ENCODE measurements at regions not wholly inside any gene's neighbourhood (a gene's known extent, or its start where the extent isn't known, plus 50 kb on each side); places are given as distances from the start of the nearest gene placed in this dataset.
"Not testable (repeated sequence)": the region's sequence is repeated elsewhere in the genome, so short reads cannot be mapped to it uniquely, and the experiment has no call there.

DNA sequence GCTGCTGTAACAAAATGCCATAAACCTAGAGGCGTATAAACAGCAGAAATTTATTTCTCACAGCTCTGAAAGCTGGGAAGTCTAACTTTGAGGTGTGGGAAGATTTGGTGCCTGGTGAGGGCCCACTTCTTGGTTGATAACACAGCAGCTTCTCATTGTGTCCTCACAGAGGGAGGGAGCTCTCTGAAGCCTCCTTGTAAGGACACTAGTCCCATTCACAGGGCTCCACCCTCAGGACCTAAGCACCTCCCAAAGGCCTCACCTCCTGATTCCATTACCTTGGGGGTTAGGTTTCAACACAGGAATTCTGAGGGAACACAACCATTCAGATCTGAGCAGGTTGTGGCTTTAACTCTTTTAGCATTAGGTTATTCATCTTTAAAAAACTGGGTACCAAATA, 380.3 kb upstream of the ATP10A start:
- H3K4me1 ChIP-seq (ENCODE audit: control insufficient read depth in 2 of 2, insufficient read depth in 2 of 2, low read length in 1 of 2) = no peaks in the 10 kb centered on the region
- peaks cover 0 to 3% of the 10 kb centered on the region in 2 donors for H3K9me3 ChIP-seq (ENCODE audit: control insufficient read depth in 2 of 2, insufficient read depth in 1 of 2, low read depth in 1 of 2, low read length in 1 of 2)
- no peaks in the 10 kb centered on the region for H3K36me3 ChIP-seq (ENCODE audit: control insufficient read depth in 2 of 2, insufficient read depth in 2 of 2, low read length in 1 of 2)
- no peak overlapping the region for H3K4me3 ChIP-seq (ENCODE audit: low read depth in 1 of 2, low read length in 2 of 2)
- no peak overlapping the region for H3K27ac ChIP-seq (ENCODE audit: low read depth in 2 of 2, low read length in 1 of 2)
- 89 to 96% methylated on average over 1 of the region's 1 CpG for WGBS, 2 donors
- H3K27me3 ChIP-seq (ENCODE audit: control insufficient read depth in 1 of 2, insufficient read depth in 2 of 2, low read length in 2 of 2) = no peaks in the 10 kb centered on the region

GRCh38 chr15:26242565-26243071, 379.5 kb upstream of the ATP10A start:
- Histone ChIP-seq H3K4me3 (ENCODE audit: low read depth in 1 of 2, low read length in 2 of 2) (no peak overlapping the region), H3K9me3 (ENCODE audit: control insufficient read depth in 2 of 2, insufficient read depth in 1 of 2, low read depth in 1 of 2, low read length in 1 of 2) (peaks cover 2 to 3% of the 10 kb centered on the region in 2 donors), H3K4me1 (ENCODE audit: control insufficient read depth in 2 of 2, insufficient read depth in 2 of 2, low read length in 1 of 2) (no peaks in the 10 kb centered on the region), H3K27me3 (ENCODE audit: control insufficient read depth in 1 of 2, insufficient read depth in 2 of 2, low read length in 2 of 2) (no peaks in the 10 kb centered on the region), H3K27ac (ENCODE audit: low read depth in 2 of 2, low read length in 1 of 2) (no peak overlapping the region), H3K36me3 (ENCODE audit: control insufficient read depth in 2 of 2, insufficient read depth in 2 of 2, low read length in 1 of 2) (no peaks in the 10 kb centered on the region)
- WGBS, 2 donors = 70 to 79% methylated on average over 9 of the region's 9 CpGs

GRCh38 chr15:26235864-26236263, 372.7 kb upstream of the ATP10A start:
- Histone ChIP-seq H3K27me3 (ENCODE audit: control insufficient read depth in 1 of 2, insufficient read depth in 2 of 2, low read length in 2 of 2) (no peaks in the 10 kb centered on the region), H3K9me3 (ENCODE audit: control insufficient read depth in 2 of 2, insufficient read depth in 1 of 2, low read depth in 1 of 2, low read length in 1 of 2) (peaks cover 0 to 3% of the 10 kb centered on the region in 2 donors), H3K4me1 (ENCODE audit: control insufficient read depth in 2 of 2, insufficient read depth in 2 of 2, low read length in 1 of 2) (no peaks in the 10 kb centered on the region), H3K27ac (ENCODE audit: low read depth in 2 of 2, low read length in 1 of 2) (no peak overlapping the region), H3K4me3 (ENCODE audit: low read depth in 1 of 2, low read length in 2 of 2) (no peak overlapping the region), H3K36me3 (ENCODE audit: control insufficient read depth in 2 of 2, insufficient read depth in 2 of 2, low read length in 1 of 2) (no peaks in the 10 kb centered on the region)
- WGBS, 2 donors = 28 to 34% methylated on average over 3 of the region's 3 CpGs

DNA sequence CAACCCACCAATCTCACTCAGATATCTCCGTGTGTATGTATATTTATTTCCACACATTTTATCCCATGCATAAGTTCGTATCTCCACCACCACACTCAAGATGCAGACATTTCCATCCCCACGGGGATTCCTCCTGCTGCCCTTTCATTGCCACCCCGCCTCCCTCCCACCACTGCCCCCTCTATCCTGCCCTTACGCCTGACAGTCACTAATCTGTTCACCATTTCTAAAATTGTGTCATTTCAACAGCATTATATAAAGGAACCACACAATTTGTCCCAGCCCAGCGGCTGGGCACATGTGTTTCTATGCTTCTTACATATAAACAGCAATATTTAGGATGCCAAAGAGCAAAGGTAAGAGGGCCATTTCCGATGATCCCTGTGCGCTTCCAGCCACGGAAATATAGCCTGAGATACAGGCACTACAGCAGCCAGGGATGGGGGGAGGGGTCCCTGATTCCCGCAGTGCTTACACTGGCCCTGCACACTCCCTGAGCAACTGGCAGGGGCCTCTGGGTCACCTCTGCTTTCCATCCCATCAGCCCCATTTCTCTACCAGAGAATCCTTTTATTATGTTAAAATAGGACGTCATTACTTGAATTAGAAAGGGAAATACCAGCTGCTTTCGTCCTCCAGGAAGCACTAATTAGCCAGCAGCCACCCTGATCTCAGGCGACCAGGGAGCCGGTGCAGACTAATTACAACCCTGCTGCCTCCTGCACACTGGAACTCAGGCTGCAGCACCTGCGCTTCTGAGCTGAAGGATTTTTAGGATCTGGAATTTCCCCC, 372.0 kb upstream of the ATP10A start:
- Histone ChIP-seq H3K9me3 (ENCODE audit: control insufficient read depth in 2 of 2, insufficient read depth in 1 of 2, low read depth in 1 of 2, low read length in 1 of 2) (peaks cover 0 to 3% of the 10 kb centered on the region in 2 donors), H3K36me3 (ENCODE audit: control insufficient read depth in 2 of 2, insufficient read depth in 2 of 2, low read length in 1 of 2) (no peaks in the 10 kb centered on the region), H3K4me3 (ENCODE audit: low read depth in 1 of 2, low read length in 2 of 2) (no peak overlapping the region), H3K4me1 (ENCODE audit: control insufficient read depth in 2 of 2, insufficient read depth in 2 of 2, low read length in 1 of 2) (no peaks in the 10 kb centered on the region), H3K27ac (ENCODE audit: low read depth in 2 of 2, low read length in 1 of 2) (no peak overlapping the region), H3K27me3 (ENCODE audit: control insufficient read depth in 1 of 2, insufficient read depth in 2 of 2, low read length in 2 of 2) (no peaks in the 10 kb centered on the region)
- 39 to 44% methylated on average over 15 of the region's 15 CpGs for WGBS, 2 donors

- Histone ChIP-seq H3K4me3 (ENCODE audit: low read depth in 1 of 2, low read length in 2 of 2) (no peak overlapping the region), H3K36me3 (ENCODE audit: control insufficient read depth in 2 of 2, insufficient read depth in 2 of 2, low read length in 1 of 2) (no peaks in the 10 kb centered on the region)
These were observed 369.6 kb upstream of the ATP10A start for GRCh38 chr15:26232691-26233090.

DNA sequence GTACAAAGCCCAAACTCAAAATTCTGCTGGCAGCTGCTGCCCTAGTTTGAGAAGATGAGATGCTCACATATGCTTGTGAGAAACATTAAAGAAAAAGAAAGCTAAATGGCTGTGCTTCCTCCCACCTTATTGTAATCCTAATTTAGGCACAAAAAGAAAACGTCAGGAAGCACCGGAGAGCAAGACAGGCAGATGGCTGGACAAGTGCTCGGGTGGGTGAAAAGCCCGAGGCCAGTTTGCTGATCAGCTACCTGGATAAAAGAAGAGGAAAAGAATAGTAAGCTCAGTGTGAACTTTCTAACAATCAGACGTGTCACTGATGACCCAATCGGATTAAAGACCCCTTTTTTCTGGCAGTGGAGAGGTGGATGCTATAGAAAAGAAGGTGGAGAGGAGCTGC, 368.0 kb upstream of the ATP10A start:
- Histone ChIP-seq H3K4me3 (ENCODE audit: low read depth in 1 of 2, low read length in 2 of 2) (no peak overlapping the region), H3K36me3 (ENCODE audit: control insufficient read depth in 2 of 2, insufficient read depth in 2 of 2, low read length in 1 of 2) (no peaks in the 10 kb centered on the region), H3K4me1 (ENCODE audit: control insufficient read depth in 2 of 2, insufficient read depth in 2 of 2, low read length in 1 of 2) (peaks cover 0 to 3% of the 10 kb centered on the region in 2 donors), H3K9me3 (ENCODE audit: control insufficient read depth in 2 of 2, insufficient read depth in 1 of 2, low read depth in 1 of 2, low read length in 1 of 2) (peaks cover 4 to 10% of the 10 kb centered on the region in 2 donors), H3K27ac (ENCODE audit: low read depth in 2 of 2, low read length in 1 of 2) (no peak overlapping the region), H3K27me3 (ENCODE audit: control insufficient read depth in 1 of 2, insufficient read depth in 2 of 2, low read length in 2 of 2) (no peaks in the 10 kb centered on the region)
- WGBS, 2 donors = 52 to 58% methylated on average over 6 of the region's 6 CpGs

More at GRCh38 chr15:26232691-26233090, 369.6 kb upstream of the ATP10A start:
- Histone ChIP-seq H3K9me3 (ENCODE audit: control insufficient read depth in 2 of 2, insufficient read depth in 1 of 2, low read depth in 1 of 2, low read length in 1 of 2) (peaks cover 5 to 6% of the 10 kb centered on the region in 2 donors), H3K4me1 (ENCODE audit: control insufficient read depth in 2 of 2, insufficient read depth in 2 of 2, low read length in 1 of 2) (no peaks in the 10 kb centered on the region), H3K27me3 (ENCODE audit: control insufficient read depth in 1 of 2, insufficient read depth in 2 of 2, low read length in 2 of 2) (no peaks in the 10 kb centered on the region), H3K27ac (ENCODE audit: low read depth in 2 of 2, low read length in 1 of 2) (no peak overlapping the region)

DNA sequence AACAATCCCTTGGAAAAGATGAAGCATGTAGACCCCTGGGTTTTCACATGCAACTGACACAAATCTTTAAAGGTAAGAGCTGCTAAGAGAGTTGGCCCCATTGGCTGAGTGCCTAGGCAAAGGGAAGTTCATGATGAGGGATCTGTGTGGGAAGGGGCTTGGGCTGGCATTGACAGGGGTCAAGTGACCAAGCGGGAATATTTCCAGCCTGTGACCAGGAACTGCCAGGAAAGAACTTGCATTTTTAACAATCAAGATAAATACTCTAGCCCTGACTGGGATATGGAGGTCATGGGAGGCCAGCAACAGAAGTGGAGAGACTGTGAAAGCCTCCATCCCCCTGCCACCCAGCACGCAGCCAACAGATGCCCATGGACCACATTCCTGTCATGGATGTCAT, 361.1 kb upstream of the ATP10A start:
- no peaks in the 10 kb centered on the region for H3K27me3 ChIP-seq (ENCODE audit: control insufficient read depth in 1 of 2, insufficient read depth in 2 of 2, low read length in 2 of 2)
- no peaks in the 10 kb centered on the region for H3K36me3 ChIP-seq (ENCODE audit: control insufficient read depth in 2 of 2, insufficient read depth in 2 of 2, low read length in 1 of 2)
- peaks cover 8% of the 10 kb centered on the region in 2 donors for H3K9me3 ChIP-seq (ENCODE audit: control insufficient read depth in 2 of 2, insufficient read depth in 1 of 2, low read depth in 1 of 2, low read length in 1 of 2)
- H3K27ac ChIP-seq (ENCODE audit: low read depth in 2 of 2, low read length in 1 of 2) = no peak overlapping the region
- H3K4me3 ChIP-seq (ENCODE audit: low read depth in 1 of 2, low read length in 2 of 2) = no peak overlapping the region
- H3K4me1 ChIP-seq (ENCODE audit: control insufficient read depth in 2 of 2, insufficient read depth in 2 of 2, low read length in 1 of 2) = peaks cover 0 to 3% of the 10 kb centered on the region in 2 donors
- 79 to 86% methylated on average over 2 of the region's 2 CpGs for WGBS, 2 donors

- Histone ChIP-seq H3K27me3 (ENCODE audit: control insufficient read depth in 1 of 2, insufficient read depth in 2 of 2, low read length in 2 of 2) (no peaks in the 10 kb centered on the region), H3K9me3 (ENCODE audit: control insufficient read depth in 2 of 2, insufficient read depth in 1 of 2, low read depth in 1 of 2, low read length in 1 of 2) (peaks cover 8% of the 10 kb centered on the region in 2 donors), H3K36me3 (ENCODE audit: control insufficient read depth in 2 of 2, insufficient read depth in 2 of 2, low read length in 1 of 2) (no peaks in the 10 kb centered on the region), H3K4me1 (ENCODE audit: control insufficient read depth in 2 of 2, insufficient read depth in 2 of 2, low read length in 1 of 2) (peaks cover 0 to 3% of the 10 kb centered on the region in 2 donors), H3K27ac (ENCODE audit: low read depth in 2 of 2, low read length in 1 of 2) (no peak overlapping the region), H3K4me3 (ENCODE audit: low read depth in 1 of 2, low read length in 2 of 2) (no peak overlapping the region)
- WGBS, 2 donors = 70 to 78% methylated on average over 2 of the region's 2 CpGs
These were observed 360.6 kb upstream of the ATP10A start for GRCh38 chr15:26223720-26224119.

GRCh38 chr15:26222781-26223180, 359.7 kb upstream of the ATP10A start:
- no peaks in the 10 kb centered on the region for H3K36me3 ChIP-seq (ENCODE audit: control insufficient read depth in 2 of 2, insufficient read depth in 2 of 2, low read length in 1 of 2)

DNA sequence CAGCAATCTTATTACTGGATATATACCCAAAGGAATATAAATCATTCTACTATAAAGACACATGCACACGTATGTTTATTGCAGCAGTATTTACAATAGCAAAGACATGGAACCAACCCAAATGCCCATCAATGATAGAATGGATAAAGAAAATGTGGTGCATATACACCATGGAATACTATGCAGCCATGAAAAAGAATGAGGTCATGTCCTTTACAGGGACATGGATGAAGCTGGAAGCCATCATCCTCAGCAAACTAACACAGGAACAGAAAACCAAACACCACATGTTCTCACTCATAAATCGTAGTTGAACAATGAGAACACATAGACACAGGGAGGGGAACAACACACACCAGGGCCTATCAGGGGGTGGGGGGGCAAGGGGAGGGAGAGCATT, 353.9 kb upstream of the ATP10A start:
- 86 to 90% methylated on average over 2 of the region's 2 CpGs for WGBS, 2 donors
- not testable (repeated sequence) for H3K36me3 ChIP-seq (ENCODE audit: control insufficient read depth in 2 of 2, insufficient read depth in 2 of 2, low read length in 1 of 2); H3K27ac ChIP-seq (ENCODE audit: low read depth in 2 of 2, low read length in 1 of 2); H3K4me3 ChIP-seq (ENCODE audit: low read depth in 1 of 2, low read length in 2 of 2); H3K27me3 ChIP-seq (ENCODE audit: control insufficient read depth in 1 of 2, insufficient read depth in 2 of 2, low read length in 2 of 2); H3K9me3 ChIP-seq (ENCODE audit: control insufficient read depth in 2 of 2, insufficient read depth in 1 of 2, low read depth in 1 of 2, low read length in 1 of 2); H3K4me1 ChIP-seq (ENCODE audit: control insufficient read depth in 2 of 2, insufficient read depth in 2 of 2, low read length in 1 of 2)

More at GRCh38 chr15:26222781-26223180, 359.7 kb upstream of the ATP10A start:
- 43 to 47% methylated on average over 3 of the region's 3 CpGs for WGBS, 2 donors
- peaks cover 4 to 5% of the 10 kb centered on the region in 2 donors for H3K9me3 ChIP-seq (ENCODE audit: control insufficient read depth in 2 of 2, insufficient read depth in 1 of 2, low read depth in 1 of 2, low read length in 1 of 2)
- H3K4me1 ChIP-seq (ENCODE audit: control insufficient read depth in 2 of 2, insufficient read depth in 2 of 2, low read length in 1 of 2) = peaks cover 0 to 3% of the 10 kb centered on the region in 2 donors
- no peaks in the 10 kb centered on the region for H3K27me3 ChIP-seq (ENCODE audit: control insufficient read depth in 1 of 2, insufficient read depth in 2 of 2, low read length in 2 of 2)
- no peak overlapping the region for H3K4me3 ChIP-seq (ENCODE audit: low read depth in 1 of 2, low read length in 2 of 2)
- no peak overlapping the region for H3K27ac ChIP-seq (ENCODE audit: low read depth in 2 of 2, low read length in 1 of 2)
